ENCODE measurements at regions not wholly inside any gene's neighbourhood (a gene's known extent, or its start where the extent isn't known, plus 50 kb on each side); places are given as distances from the start of the nearest gene placed in this dataset.

- TF ChIP-seq CTCF (IDR thresholded peaks at IDR 0.05) (no peak), POLR2A (IDR thresholded peaks at IDR 0.05) (no peak)
Measured at GRCh38 chr16:62738666-62739460, 702.6 kb upstream of the CDH8 start.

Data from uterus (tissue), 2 donors.